SKM-1 treated with dmso at 0.1 percent for 144 hours (cell line): ENCODE measurements at regions not wholly inside any gene's neighbourhood (a gene's known extent, or its start where the extent isn't known, plus 50 kb on each side); places are given as distances from the start of the nearest gene placed in this dataset.
"Not testable (repeated sequence)": the region's sequence is repeated elsewhere in the genome, so short reads cannot be mapped to it uniquely, and the experiment has no call there.

Experiments
- DNase-seq: peaks from one replicate; lab custom pipeline; 2025; ENCODE audit not compliant: unreplicated experiment; lab: John Stamatoyannopoulos, UW

DNA sequence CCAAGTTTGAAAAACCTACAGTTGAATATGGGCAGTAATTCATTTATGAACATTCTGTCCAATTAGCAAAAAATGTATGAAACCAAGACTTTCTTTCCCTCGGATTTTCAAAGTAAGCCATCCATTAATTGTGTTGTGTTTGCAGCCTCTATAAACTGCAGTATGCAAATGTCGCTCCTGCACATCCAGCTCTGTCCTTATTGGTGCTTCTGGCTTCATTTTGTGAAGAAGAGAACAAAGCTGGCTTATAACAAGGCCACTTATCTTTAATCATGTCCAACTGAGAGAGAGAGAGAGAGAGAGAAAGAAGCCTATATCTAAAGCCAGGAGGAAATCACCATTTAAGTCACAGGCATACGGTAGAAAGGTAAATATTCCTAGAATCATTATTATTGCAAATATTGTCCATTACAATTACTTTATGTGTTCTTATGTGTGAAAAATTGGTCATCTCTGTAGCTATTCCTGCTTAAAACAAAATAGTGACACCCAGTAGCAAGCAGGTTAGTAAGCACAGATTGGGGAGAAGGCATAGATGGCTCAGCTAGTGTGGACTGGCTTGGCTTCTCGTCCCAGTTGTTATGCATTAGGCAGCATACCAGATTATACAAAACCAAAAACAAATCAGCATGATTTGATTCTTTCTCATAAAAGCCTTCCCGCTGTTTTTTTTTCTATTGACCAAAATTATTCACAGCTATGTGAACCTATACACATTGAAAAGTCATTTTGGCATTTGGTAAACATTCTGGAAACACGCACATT lies 726.4 kb upstream of the SOX11 start:
- no peak for DNase-seq

DNA sequence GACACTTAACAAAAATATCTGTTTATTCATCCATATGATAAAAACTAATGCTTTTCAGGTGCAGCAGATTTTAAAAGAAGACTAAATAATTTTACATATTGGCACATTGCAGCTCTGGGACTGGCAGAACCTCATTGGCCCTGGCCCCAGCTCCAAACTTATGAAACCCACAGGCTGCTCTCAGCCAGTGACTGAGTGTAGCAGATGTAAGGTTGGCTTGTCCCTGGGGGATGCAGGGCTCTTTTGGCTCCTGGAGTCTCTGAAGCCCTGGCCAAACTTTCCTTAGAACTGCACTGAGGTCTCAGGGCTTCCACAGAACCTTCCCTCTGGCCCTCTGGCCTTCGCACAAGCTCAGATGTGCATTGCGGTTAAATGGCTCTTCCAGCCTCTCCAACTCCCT lies 725.0 kb upstream of the SOX11 start:
- no peak for DNase-seq

GRCh38 chr2:4972472-4972871 lies 719.7 kb upstream of the SOX11 start:
- DNase-seq, result no peak

DNA sequence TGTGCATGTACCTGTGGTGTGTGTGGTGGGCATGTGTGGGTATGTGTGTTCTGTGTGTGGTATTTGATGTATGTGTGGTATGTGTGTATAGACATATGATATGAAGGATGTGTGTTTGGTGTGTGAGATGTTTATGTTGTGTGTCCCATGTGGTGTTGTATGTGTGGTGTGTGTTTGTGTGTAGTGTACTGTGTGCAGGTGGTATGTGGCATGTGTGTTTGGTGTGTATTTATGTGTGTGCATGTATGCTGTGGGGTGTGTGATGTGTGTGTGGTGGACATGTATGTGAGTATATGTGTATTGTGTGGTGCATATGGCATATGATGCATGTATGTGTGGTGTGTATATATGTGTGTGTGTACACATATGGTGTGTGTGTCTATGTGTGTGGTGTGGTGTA lies 718.8 kb upstream of the SOX11 start:
- DNase-seq, result no peak

DNA sequence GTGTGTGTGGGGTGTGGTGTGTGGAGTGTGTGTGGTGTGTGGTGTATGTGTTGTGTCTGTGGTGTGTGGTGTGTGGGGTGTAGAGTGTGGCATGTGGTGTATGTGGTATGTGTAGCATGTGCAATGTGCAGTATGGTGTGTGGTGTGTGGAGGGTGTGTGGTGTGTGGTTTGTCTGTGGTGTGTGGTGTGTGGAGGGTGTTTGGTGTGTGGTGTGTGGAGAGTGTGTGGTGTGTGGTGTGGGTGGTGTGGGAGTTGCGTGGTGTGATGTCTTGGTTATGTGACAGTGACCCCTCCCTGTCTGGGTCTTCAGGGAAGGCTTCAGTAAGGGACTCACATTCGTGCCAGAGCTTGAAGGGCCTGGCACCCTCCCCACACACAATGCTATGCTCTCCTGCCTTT lies 718.2 kb upstream of the SOX11 start:
- DNase-seq, result no peak

GRCh38 chr2:4976407-4976806 lies 715.8 kb upstream of the SOX11 start:
- DNase-seq, result no peak

- no peak for DNase-seq
These were observed 713.1 kb upstream of the SOX11 start for GRCh38 chr2:4979111-4979510.

DNA sequence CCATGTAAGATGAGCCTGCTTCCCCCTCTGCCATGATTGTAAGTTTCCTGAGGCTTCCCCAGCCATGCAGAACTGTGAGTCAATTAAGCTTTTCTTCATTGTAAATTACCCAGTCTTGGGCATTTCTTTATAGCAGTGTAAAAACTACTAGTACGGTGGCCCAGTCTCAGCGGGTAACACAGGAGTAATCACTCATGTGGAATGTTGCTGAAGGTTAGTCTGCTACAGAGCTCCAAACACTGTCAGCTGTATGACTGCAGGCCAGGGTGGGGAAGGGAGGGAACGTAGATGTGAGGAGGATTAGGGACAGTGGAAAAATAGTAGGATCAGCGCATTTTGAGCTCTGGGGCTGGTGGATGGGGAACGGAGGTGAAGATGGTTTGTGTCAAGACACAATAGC lies 711.2 kb upstream of the SOX11 start:
- DNase-seq, result no peak

DNA sequence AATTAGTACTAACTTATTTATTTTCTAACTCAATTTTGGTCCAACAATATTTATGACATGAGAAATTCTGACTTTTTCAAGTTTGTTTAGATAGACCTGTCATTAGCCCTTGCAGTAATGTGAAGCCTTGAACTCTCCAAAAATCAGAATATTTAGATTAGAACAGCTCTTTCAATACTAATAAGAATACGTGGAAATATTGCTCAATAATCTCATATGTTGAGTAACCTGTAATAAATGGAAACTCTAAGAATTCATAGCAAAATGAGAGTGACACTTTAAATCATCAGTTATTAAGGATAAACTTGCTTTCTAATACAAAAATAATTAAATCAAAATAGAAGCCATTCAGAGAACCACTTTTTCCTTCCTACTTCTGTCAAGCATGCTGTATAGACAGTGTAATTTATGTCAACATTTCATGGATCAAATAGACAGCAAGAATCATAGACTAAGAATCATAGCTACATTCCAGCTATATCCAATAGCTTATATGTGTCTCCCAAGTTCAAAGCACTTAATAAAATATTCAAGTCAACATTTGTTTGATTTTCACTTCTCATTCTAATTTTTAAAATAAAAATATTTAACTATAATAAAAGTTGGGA lies 710.3 kb upstream of the SOX11 start:
- DNase-seq, result no peak

GRCh38 chr2:4988444-4988843 lies 703.7 kb upstream of the SOX11 start:
- DNase-seq, result not testable (repeated sequence)

- no peak for DNase-seq
These were observed 700.0 kb upstream of the SOX11 start for GRCh38 chr2:4992226-4992625.

DNA sequence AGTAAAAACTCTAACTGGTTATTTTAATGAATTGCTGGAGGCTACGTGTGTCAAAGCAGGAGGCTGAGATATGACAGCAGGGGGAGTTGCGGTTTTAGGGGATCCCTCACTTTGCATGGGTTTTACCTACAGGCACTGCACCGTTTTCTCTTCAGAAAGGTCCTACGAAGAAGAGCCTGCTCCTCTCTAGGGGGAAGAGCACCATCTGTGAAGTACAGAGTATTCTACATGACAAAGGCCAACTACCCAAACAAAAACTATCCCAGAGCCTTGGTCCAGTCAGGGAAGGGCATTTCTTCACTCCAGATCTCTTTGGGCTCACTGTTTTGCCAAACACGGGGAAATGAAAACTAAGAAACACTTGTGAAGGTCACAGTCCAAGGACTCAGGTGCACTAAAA lies 696.7 kb upstream of the SOX11 start:
- DNase-seq, result no peak

DNA sequence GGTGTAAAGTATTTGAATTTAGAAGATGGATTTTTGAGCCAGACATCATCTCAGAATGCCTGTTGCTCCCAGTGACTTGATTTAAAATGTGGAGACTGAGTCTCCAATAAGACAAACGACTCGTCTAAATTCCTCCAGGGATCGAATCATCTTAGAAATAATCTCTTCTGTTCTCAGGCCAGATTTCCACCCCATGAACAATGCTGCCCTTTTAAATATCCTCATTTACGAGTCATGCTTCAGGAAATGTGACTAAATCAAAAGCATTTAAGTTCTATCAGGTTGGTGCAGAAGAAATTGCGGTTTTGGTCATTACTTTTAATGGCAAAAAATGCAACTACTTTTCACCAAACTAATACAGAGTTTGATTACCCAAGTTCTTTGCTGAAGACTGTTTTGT lies 684.6 kb upstream of the SOX11 start:
- DNase-seq, result no peak

DNA sequence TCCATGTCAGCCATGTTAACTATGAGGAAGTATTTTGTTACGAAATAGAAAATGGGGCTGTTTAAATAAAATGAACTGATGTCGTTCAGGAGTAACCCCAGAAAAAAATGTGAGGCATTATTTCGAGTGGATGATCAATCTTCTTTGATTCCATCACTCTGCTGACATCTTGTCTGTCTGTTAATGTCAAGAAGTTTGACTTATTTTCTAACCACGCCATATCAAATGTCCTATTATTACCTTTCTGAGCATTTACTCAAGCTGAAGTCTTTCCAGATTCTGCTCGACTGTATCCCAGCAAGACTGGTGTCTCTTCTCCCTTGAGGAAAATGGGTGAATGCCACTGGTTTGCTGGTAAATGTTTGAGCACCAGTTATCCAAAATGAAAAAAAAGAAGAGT lies 672.9 kb upstream of the SOX11 start:
- no peak for DNase-seq

DNA sequence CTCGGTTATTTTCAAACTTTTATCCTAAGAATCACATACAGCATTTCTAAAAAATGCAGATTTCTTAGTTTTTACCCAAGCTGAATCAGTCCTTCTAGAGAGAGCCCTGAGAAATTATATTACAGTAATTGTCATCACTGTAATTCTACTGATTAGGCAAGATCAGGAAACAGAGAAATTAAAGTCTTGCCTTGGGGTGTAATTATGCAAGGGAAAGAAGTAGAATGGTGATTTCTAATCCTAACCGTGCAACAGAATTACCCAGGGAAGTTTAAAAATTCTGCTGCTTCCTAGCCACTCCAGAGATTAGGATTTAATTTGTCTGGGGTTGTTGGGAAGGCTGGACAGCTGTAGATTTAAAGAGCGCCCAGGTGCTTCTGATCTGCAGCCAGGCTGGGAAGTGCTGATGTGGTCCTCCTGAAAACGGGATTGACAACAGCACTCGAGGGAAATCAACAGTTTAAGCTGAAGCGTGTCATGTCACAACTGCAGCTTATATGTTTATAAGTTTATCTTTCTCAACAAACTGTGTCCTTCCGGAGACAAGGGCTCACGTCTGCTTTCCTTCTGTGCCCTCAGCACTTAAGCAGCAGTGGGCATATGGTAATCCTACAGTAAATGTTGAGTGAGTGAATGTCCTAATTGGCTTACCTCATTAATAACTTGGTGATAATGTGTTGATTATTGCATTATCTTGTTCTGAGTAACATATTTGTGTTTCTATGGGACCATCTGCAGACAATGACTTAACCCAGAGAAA lies 671.9 kb upstream of the SOX11 start:
- no peak for DNase-seq

DNA sequence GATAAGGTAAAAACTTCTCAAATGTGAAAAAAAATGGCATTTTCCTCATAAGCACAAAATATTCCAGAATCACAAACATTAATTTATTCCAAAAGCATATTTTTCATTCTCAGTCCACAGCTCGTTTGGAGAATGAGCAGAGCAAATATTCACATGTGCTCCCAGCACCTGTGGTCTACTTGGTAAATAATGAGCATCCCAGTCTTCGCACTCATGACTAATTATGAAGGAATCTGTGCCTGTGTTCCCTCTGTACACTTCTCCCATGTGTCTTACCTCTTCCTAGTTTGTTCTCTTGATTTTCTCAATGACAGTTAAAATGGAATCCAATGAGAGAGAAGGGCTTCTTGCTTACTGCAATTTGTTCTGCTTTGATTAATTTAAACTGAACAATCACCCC lies 671.0 kb upstream of the SOX11 start:
- DNase-seq, result no peak

DNA sequence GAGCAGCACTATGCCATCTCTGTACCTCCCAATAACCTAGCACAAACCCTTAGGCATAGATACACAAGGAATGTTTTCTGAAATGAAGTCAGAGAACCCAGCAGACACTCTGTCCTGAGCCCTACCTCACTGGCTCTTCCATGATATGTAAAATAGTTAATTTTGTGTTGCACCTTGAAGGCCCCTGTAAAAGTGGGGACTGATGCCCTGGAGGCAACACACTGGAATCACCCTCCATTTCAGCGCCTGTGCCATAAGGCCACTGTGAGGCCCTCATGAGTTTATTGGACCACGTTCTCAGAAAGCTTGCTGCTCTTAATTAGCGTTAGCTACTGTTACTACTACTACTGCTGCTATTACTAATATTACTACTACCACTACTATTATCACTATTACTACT lies 670.1 kb upstream of the SOX11 start:
- DNase-seq, result no peak

GRCh38 chr2:5022708-5023635 lies 669.2 kb upstream of the SOX11 start:
- DNase-seq, result not testable (repeated sequence)

- DNase-seq, result no peak
These were observed 665.5 kb upstream of the SOX11 start for GRCh38 chr2:5026571-5027234.

GRCh38 chr2:5035057-5035488 lies 657.1 kb upstream of the SOX11 start:
- no peak for DNase-seq

DNA sequence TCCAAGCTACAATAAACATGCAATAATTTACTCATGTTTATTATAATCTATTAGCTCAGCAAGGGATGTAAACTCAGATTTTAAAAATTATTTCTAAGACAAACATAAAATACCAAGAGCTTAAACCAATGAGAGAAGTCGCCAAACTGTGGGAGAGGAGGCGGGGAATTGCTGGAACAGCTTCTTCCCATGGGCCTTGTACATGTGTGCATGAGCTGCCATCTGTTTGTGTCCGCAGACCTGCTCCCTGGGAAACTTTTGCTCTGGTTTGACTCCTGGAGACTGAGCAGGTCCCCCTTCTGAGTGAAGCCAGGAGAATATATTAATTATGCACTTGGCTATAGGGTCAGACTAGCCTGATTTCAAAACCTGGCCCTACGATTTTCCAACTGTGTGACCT lies 655.9 kb upstream of the SOX11 start:
- DNase-seq, result no peak
